Peyer's patch (tissue), 4 donors: ENCODE measurements at regions not wholly inside any gene's neighbourhood (a gene's known extent, or its start where the extent isn't known, plus 50 kb on each side); places are given as distances from the start of the nearest gene placed in this dataset.

ENCODE experiments used
- POLR2A ChIP-seq, 2 donors: fragments of 450-650 bp; IDR thresholded peaks; one replicate each; pipeline ENCODE4 v1.5.1; 2017; ENCODE audit warnings: antibody characterized with exemption in 2 of 2, mild to moderate bottlenecking in 2 of 2, moderate library complexity in 2 of 2
- TF ChIP-seq, protein P1 (sequence below), 6 experiments: fragments of 450-650 bp in 4 of 6; fragments of 200-600 bp in 2 of 6; sonication (generic) in 1 of 6; IDR thresholded peaks; one replicate each; pipeline ENCODE4 v1.5.1; 2017 to 2019; ENCODE audit warnings: antibody characterized with exemption in 6 of 6, mild to moderate bottlenecking in 3 of 6, moderate library complexity in 1 of 6

DNA sequence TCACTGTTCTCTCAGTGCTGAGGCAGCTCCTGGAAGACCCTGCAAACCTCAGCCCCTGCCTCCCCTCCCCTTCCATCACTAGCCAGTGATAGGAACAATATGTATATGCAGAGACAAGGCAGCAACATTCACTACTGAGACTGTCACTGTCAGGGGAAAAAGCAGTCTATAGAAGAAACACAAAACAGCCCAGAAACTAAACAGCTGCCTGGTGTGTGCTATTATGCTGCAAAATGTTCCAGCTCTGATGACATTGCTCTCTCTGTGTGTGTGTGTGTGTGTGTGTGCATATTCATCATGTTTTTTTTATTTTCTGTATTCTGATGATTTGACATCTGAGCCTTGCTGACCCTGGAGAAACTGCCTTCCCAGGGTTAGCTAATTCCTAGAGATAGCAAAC is 147.2 kb downstream of the SPATA18 start:
- TF ChIP-seq, protein P1, sequence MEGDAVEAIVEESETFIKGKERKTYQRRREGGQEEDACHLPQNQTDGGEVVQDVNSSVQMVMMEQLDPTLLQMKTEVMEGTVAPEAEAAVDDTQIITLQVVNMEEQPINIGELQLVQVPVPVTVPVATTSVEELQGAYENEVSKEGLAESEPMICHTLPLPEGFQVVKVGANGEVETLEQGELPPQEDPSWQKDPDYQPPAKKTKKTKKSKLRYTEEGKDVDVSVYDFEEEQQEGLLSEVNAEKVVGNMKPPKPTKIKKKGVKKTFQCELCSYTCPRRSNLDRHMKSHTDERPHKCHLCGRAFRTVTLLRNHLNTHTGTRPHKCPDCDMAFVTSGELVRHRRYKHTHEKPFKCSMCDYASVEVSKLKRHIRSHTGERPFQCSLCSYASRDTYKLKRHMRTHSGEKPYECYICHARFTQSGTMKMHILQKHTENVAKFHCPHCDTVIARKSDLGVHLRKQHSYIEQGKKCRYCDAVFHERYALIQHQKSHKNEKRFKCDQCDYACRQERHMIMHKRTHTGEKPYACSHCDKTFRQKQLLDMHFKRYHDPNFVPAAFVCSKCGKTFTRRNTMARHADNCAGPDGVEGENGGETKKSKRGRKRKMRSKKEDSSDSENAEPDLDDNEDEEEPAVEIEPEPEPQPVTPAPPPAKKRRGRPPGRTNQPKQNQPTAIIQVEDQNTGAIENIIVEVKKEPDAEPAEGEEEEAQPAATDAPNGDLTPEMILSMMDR (IDR thresholded peaks at IDR 0.05): no peak
- no peak for TF ChIP-seq POLR2A (IDR thresholded peaks at IDR 0.05)
